ENCODE measurements at regions not wholly inside any gene's neighbourhood (a gene's known extent, or its start where the extent isn't known, plus 50 kb on each side); places are given as distances from the start of the nearest gene placed in this dataset.

- no peak for TF ChIP-seq TARDBP (IDR thresholded peaks at IDR 0.05)
- no peak for TF ChIP-seq PKNOX1 (IDR thresholded peaks at IDR 0.05)
- no peak for TF ChIP-seq ARNT (IDR thresholded peaks at IDR 0.05)
These were observed 445.8 kb upstream of the NXPH2 start for GRCh38 chr2:139225961-139226360.
